ENCODE measurements at regions not wholly inside any gene's neighbourhood (a gene's known extent, or its start where the extent isn't known, plus 50 kb on each side); places are given as distances from the start of the nearest gene placed in this dataset.
A peak's percentile ranks its signal among the peaks of the same experiment; 100 is the strongest.

DNA sequence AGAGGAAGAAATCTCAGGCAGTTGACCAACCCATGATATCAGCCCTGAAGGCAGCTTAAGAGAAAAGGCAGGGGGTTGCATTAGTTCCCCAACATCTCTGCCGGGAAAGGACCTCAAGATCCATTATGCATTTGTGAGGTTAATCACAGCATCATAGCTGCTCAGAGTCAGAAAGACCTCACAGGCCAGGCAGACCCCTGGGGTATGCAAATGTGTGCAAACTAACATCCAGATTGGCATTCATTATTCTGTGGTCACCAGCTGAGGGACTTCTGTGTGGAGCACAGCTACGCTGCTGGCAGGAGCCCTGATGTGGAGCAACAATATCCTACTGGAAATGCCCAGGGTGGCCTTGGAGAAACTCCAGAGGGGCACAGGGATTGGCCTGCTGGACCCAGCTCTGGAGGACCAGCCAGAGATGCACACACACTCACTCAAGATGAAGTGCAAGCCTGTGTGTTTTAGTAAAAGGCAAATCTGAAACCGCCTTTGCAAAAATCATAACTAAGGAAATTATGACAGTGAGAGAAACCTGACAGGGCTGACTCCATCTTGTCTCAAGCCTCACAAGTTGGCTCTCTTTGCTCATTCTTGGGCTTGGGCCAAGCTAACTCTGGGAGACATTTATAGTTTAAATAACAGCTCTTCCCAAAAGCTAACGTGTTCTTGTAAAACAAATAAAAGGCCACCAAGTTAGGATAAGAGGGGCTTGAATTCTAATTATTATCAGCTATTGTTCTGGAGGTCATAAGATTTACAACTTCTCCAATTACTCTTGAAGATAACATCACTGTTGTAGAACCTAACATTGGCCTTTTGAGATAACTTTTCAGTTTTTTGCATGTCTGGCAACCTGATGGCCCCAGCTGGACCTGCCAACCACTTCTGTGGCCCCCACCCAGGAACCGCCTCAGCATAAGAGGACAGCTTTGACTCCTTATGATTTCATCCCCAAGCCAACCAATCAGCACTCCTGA, 257.1 kb downstream of the UACA start:
- DNase-seq (ENCODE audit: low read depth), result no peak

GRCh38 chr15:70505411-70505919, 257.9 kb downstream of the UACA start:
- DNase-seq (ENCODE audit: low read depth), result peak; percentile 86

- DNase-seq (ENCODE audit: low read depth), result no peak
Observed at GRCh38 chr15:70504988-70505387, 258.4 kb downstream of the UACA start.

- peak; percentile 74 for DNase-seq (ENCODE audit: low read depth)
Observed at GRCh38 chr15:70504299-70504951, 258.9 kb downstream of the UACA start.

GRCh38 chr15:70503798-70504298, 259.5 kb downstream of the UACA start:
- DNase-seq (ENCODE audit: low read depth), result no peak

- DNase-seq (ENCODE audit: low read depth), result no peak
Observed at GRCh38 chr15:70503073-70503745, 260.1 kb downstream of the UACA start.

DNA sequence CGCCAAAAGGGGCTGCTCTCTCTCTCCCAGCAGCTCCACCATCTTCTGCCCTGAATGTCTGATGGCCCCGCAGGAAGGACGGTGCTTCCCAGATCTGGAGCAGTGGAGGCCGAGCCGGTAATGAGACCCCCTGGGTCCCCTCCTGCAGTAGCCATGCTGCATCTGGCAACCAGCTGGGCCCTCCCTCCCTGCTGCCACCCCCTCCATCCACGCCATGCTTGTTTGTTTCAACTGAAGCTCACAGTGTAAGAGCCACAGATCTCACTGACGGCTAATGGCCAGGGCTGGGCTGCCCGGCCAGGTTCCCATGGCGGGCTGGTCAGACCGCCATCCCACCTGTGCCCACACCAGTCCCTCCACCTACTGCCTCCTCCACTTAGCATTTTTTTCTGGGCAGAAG, 260.8 kb downstream of the UACA start:
- no peak for DNase-seq (ENCODE audit: low read depth)

DNA sequence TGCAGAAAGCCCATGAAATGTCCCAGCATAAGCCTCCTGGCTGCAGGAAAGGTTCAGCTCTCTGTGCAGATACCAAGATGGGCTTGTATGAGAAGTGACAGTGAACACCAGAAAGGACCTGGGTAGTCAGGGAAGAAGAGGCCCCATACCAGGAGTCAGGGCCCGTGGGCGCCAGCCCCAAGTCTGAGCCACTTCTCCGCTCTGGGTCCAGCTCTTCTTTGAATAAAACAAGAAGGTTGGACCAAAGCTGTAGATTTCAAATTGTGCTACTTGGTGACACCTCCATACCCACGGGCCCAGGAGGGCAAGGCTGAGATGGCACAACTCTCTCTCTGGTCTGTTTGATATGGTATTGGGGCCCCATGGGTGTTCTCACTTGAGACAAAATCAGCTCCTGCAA, 261.5 kb downstream of the UACA start:
- no peak for DNase-seq (ENCODE audit: low read depth)

DNA sequence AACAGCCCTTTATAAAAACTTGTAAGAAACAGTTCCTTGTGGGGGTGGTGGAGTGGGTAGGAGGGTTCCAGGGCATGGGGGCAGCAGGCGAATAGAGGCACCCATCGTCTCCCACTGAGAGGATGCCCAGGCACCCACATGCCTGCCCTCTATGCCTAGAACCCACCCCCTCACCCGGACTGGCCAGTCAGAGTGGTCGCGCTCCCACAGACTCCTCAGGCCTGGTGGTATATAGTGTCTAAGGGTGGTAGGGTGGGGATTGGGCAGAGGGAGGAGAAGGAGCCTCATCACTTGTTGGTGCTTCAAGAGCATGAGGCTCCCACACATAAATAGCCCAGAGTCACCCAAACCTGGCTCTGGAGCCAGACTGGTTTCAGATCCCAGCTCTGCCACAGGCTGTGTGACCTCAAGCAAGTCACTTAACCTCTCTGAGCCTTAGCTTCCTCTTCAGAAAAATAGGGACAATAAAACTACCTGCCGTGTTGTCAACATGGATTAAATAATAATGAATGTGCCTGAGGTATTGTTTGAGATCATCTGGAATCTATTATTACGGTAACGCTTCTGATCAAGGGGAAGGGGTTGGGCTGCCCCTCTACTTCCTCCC, 262.1 kb downstream of the UACA start:
- no peak for DNase-seq (ENCODE audit: low read depth)

- no peak for DNase-seq (ENCODE audit: low read depth)
Observed at GRCh38 chr15:70499791-70500190, 263.6 kb downstream of the UACA start.

DNA sequence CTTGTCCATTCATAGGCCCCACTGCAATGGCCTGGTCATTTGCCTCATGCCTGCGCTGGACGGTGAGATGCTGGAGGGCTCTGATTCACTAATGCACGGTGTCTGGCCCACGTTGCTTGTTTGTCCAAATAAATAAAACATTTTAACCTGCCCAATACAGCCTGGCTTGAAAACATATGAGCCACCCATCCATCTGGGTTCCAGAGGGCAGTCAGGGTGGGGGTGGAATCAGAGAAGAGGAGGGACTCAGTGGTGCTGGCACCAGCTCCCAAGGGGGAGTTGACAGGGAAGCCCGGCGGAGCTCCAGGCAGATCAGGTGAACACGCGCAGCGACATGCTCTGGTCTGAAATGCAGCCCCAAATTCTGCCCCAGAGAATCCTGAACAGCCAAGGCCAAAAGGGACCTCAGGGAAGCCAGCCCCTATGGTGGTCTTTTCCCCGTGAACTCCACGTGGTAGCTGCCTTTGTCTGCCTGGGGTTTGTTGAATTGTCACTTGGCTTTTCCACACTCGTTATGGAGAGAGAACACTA, 265.2 kb downstream of the UACA start:
- DNase-seq (ENCODE audit: low read depth), result no peak

DNA sequence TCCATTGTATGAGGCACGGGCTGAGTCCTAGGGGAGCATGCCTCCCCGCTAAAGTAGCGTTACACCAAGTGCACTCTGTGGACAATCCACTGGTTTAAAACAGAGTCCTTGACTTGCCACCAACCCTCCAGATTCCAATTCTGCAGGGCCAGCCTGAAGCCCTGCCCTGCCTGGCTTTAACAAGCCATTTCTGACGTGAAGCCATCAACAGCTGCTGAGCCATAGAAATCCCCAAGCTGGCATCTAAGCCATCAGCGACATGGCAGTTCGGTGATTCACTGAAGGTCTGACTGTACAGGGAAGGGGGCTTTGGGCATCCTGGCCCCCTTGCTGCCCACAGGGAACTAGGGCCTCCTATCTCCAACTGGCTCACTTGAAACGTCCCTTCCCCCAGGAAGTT, 265.7 kb downstream of the UACA start:
- DNase-seq (ENCODE audit: low read depth), result no peak

DNA sequence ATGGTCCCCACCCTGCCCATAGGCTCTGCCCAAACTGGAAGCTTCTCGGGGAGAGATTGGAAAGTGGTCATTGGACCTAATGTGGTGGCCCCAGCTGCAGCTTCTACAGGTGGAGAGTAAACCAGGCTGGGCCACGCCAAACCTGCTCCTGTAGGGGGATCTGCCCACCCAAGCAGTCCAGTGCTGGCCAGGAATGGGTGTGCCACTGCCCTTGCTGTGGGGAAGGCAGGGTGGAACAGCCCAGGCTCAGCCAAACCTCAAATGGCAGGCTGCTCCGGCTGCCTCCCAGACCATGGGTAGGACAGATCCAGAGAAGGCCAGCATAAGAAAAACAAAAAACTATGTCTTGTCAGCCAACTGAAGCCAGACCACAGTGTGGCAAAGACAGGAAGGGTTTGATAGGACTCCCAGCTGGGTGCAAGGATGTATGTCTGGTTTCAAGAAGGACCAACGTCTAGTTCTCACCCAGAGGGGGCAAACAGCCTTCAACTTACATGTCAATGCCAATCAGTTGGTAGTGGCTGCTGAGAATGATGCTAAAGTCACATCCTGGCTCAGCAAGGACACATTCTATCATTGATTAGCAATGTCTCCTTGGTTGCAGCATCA, 267.3 kb downstream of the UACA start:
- DNase-seq (ENCODE audit: low read depth), result no peak

- DNase-seq (ENCODE audit: low read depth), result peak; percentile 99
Observed at GRCh38 chr15:70494852-70495571, 268.3 kb downstream of the UACA start.

DNA sequence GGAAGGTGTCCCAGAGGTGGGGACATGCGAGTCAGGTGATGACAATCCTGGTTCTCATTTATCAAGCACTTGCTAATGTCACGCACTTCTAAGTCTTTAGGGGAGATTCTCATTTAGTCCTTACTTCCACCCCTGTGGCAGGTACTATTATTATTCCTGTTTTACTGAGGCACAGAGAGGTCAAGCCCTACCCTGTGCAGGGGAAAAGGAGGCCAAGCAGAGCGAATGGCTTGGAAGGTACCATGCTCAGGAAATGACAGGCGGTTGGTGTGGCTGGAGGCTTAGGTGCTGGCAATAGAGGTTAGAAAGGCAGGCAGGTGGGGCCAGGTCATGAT, 268.9 kb downstream of the UACA start:
- DNase-seq (ENCODE audit: low read depth), result no peak

- DNase-seq (ENCODE audit: low read depth), result no peak
Observed at GRCh38 chr15:70493787-70494516, 269.4 kb downstream of the UACA start.

DNA sequence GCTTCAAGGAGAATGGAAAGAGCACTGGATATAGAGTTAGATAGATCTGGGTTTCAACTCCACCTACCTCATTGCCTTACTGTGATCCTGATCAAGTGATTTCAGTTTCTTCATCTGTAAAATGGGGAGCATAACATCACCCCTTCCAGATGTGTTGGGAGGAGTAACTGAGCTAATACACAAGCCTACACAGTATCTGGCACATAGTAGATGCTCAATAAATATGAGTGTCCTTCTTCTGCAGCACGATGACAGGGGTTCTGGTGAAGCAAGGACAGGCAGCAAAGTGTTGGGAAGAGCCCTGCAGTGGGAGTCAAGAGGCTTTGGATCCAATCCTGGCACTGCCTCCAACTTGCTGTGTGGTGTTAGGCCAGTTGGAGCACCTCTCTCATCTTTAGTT, 270.0 kb downstream of the UACA start:
- no peak for DNase-seq (ENCODE audit: low read depth)

DNA sequence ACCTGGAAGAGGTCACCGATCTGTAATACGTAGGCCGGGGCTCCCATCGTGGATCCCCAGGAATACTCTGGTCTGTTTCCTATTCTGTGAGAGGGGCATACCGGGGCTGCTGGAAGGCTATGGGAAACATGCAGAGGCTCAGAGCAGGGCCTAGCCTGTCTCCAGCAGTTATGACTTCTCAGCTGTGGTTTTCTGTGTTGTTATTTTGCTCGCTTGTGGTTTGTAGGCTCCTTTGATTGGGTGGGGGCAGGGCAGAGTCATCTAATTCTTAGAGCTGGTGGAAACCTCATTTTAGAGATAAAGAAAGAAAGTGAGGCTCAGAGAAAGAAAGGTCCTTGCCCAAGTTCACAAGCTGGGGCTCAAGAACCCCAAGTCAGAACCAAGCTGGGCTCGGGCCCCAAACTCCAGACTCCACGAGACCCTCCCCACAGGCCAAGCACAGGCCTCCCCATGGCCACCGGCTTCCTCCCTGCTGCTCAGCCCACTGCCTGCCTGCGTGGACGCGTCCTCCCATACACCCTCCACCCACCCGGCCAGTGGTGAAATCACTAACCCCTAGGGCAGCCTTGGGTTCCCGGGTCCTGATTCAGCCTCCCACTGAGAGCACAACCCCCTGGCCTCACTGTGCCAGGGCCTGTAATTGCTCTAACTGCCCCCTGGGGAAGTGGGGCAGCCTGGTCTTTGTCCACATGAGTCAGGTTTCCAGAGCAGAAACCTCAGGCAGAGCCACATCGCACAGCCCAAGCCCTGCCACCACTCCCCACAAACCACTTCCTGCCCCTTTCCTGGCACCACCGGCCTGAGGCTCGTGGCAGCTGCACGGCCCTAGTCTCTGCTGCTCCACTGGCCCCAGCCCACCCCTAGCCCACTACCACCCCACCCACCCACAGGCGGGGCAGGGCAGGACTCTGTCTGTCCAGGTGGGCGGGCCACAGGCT, 270.8 kb downstream of the UACA start:
- peak; percentile 95 for DNase-seq (ENCODE audit: low read depth)

DNA sequence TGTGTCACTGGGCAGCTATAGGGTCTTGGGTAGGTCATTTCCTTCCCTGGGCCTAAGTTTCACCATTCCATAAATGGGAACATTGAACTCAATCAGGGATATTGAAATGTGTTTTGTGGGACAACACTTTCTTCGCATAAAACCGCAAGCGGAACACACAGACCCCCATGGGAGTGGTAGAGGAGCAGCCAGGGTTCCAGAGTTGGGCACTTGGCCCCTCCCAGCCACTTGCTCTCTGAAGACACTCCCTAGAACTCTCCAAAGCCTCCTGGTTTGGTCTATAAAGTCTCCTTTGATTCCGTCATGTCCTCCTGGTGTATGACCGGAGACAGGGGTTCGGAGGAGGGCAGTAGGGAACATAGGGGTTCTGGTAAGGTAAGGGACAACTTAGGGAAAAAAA, 271.7 kb downstream of the UACA start:
- DNase-seq (ENCODE audit: low read depth), result no peak
